ENCODE measurements at regions not wholly inside any gene's neighbourhood (a gene's known extent, or its start where the extent isn't known, plus 50 kb on each side); places are given as distances from the start of the nearest gene placed in this dataset.

- Mint-ChIP-seq H3K36me3 (ENCODE audit: low read depth) (no peaks in the 10 kb centered on the region), H3K27ac (peak overlapping the region; percentile 69), H3K9me3 (peaks cover 6% of the 10 kb centered on the region), H3K4me1 (peaks cover 97% of the 10 kb centered on the region), H3K4me3 (peak overlapping the region; percentile 55), H3K27me3 (ENCODE audit: low read depth, poor library complexity) (peaks cover 12% of the 10 kb centered on the region)
- DNase-seq, result peak; percentile 42
- no peak for TF ChIP-seq CTCF (IDR thresholded peaks at IDR 0.05)
These were observed 183.8 kb downstream of the OPA1 start for GRCh38 chr3:193776626-193777358.

- DNase-seq, result peak; percentile 67
- Mint-ChIP-seq H3K4me3 (peak overlapping the region; percentile 7), H3K27ac (no peak overlapping the region), H3K27me3 (ENCODE audit: low read depth, poor library complexity) (peaks cover 12% of the 10 kb centered on the region), H3K9me3 (no peaks in the 10 kb centered on the region), H3K4me1 (peaks cover 97% of the 10 kb centered on the region), H3K36me3 (ENCODE audit: low read depth) (no peaks in the 10 kb centered on the region)
- no peak for TF ChIP-seq CTCF (IDR thresholded peaks at IDR 0.05)
These were observed 184.5 kb downstream of the OPA1 start for GRCh38 chr3:193777524-193777923.

GRCh38 chr3:193778676-193779075 is 185.7 kb downstream of the OPA1 start:
- Mint-ChIP-seq H3K4me3 (no peak overlapping the region), H3K27ac (no peak overlapping the region), H3K27me3 (ENCODE audit: low read depth, poor library complexity) (peaks cover 12% of the 10 kb centered on the region), H3K4me1 (peaks cover 100% of the 10 kb centered on the region), H3K9me3 (no peaks in the 10 kb centered on the region), H3K36me3 (ENCODE audit: low read depth) (no peaks in the 10 kb centered on the region)
- no peak for DNase-seq
- TF ChIP-seq CTCF (IDR thresholded peaks at IDR 0.05), result no peak

GRCh38 chr3:193779933-193780332 is 186.9 kb downstream of the OPA1 start:
- Mint-ChIP-seq H3K36me3 (ENCODE audit: low read depth) (no peaks in the 10 kb centered on the region), H3K27ac (peak overlapping the region; percentile 68), H3K9me3 (no peaks in the 10 kb centered on the region), H3K27me3 (ENCODE audit: low read depth, poor library complexity) (peaks cover 9% of the 10 kb centered on the region), H3K4me3 (peak overlapping the region; percentile 0), H3K4me1 (peaks cover 99% of the 10 kb centered on the region)
- no peak for DNase-seq
- TF ChIP-seq CTCF (IDR thresholded peaks at IDR 0.05), result no peak

- H3K27me3 Mint-ChIP-seq (ENCODE audit: low read depth, poor library complexity), result peaks cover 14% of the 10 kb centered on the region
- no peaks in the 10 kb centered on the region for H3K9me3 Mint-ChIP-seq
- peaks cover 98% of the 10 kb centered on the region for H3K4me1 Mint-ChIP-seq
- TF ChIP-seq CTCF (IDR thresholded peaks at IDR 0.05), result no peak
- H3K4me3 Mint-ChIP-seq, result peak overlapping the region; percentile 13
- peak overlapping the region; percentile 68 for H3K27ac Mint-ChIP-seq
- H3K36me3 Mint-ChIP-seq (ENCODE audit: low read depth), result no peaks in the 10 kb centered on the region
- no peak for DNase-seq
These were observed 187.4 kb downstream of the OPA1 start for GRCh38 chr3:193780397-193780796.

All from nephron progenitor cell (in vitro differentiated cells).